ENCODE measurements at regions not wholly inside any gene's neighbourhood (a gene's known extent, or its start where the extent isn't known, plus 50 kb on each side); places are given as distances from the start of the nearest gene placed in this dataset.

DNA sequence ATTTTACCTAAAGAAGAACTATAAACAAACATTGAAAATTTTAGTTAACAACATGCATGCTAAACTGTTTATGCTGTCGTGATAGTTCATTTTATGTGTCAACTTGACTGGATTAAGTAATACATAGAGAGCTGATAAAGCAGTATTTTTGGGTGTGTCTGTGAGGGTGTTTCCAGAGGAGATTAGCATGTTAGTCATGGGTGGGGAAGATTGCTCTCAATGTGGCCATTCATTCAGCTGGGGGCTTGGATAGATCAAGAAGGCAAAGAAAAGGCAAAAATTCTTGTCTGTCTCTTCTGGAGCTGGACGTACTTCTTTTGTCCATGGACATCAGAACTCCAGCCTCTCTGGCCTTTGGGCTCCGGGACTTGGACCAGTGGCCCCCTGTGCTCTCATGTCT lies 172.9 kb upstream of the SEMA3E start (continued):
- TF ChIP-seq, protein P1, sequence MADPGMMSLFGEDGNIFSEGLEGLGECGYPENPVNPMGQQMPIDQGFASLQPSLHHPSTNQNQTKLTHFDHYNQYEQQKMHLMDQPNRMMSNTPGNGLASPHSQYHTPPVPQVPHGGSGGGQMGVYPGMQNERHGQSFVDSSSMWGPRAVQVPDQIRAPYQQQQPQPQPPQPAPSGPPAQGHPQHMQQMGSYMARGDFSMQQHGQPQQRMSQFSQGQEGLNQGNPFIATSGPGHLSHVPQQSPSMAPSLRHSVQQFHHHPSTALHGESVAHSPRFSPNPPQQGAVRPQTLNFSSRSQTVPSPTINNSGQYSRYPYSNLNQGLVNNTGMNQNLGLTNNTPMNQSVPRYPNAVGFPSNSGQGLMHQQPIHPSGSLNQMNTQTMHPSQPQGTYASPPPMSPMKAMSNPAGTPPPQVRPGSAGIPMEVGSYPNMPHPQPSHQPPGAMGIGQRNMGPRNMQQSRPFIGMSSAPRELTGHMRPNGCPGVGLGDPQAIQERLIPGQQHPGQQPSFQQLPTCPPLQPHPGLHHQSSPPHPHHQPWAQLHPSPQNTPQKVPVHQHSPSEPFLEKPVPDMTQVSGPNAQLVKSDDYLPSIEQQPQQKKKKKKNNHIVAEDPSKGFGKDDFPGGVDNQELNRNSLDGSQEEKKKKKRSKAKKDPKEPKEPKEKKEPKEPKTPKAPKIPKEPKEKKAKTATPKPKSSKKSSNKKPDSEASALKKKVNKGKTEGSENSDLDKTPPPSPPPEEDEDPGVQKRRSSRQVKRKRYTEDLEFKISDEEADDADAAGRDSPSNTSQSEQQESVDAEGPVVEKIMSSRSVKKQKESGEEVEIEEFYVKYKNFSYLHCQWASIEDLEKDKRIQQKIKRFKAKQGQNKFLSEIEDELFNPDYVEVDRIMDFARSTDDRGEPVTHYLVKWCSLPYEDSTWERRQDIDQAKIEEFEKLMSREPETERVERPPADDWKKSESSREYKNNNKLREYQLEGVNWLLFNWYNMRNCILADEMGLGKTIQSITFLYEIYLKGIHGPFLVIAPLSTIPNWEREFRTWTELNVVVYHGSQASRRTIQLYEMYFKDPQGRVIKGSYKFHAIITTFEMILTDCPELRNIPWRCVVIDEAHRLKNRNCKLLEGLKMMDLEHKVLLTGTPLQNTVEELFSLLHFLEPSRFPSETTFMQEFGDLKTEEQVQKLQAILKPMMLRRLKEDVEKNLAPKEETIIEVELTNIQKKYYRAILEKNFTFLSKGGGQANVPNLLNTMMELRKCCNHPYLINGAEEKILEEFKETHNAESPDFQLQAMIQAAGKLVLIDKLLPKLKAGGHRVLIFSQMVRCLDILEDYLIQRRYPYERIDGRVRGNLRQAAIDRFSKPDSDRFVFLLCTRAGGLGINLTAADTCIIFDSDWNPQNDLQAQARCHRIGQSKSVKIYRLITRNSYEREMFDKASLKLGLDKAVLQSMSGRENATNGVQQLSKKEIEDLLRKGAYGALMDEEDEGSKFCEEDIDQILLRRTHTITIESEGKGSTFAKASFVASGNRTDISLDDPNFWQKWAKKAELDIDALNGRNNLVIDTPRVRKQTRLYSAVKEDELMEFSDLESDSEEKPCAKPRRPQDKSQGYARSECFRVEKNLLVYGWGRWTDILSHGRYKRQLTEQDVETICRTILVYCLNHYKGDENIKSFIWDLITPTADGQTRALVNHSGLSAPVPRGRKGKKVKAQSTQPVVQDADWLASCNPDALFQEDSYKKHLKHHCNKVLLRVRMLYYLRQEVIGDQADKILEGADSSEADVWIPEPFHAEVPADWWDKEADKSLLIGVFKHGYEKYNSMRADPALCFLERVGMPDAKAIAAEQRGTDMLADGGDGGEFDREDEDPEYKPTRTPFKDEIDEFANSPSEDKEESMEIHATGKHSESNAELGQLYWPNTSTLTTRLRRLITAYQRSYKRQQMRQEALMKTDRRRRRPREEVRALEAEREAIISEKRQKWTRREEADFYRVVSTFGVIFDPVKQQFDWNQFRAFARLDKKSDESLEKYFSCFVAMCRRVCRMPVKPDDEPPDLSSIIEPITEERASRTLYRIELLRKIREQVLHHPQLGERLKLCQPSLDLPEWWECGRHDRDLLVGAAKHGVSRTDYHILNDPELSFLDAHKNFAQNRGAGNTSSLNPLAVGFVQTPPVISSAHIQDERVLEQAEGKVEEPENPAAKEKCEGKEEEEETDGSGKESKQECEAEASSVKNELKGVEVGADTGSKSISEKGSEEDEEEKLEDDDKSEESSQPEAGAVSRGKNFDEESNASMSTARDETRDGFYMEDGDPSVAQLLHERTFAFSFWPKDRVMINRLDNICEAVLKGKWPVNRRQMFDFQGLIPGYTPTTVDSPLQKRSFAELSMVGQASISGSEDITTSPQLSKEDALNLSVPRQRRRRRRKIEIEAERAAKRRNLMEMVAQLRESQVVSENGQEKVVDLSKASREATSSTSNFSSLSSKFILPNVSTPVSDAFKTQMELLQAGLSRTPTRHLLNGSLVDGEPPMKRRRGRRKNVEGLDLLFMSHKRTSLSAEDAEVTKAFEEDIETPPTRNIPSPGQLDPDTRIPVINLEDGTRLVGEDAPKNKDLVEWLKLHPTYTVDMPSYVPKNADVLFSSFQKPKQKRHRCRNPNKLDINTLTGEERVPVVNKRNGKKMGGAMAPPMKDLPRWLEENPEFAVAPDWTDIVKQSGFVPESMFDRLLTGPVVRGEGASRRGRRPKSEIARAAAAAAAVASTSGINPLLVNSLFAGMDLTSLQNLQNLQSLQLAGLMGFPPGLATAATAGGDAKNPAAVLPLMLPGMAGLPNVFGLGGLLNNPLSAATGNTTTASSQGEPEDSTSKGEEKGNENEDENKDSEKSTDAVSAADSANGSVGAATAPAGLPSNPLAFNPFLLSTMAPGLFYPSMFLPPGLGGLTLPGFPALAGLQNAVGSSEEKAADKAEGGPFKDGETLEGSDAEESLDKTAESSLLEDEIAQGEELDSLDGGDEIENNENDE (IDR thresholded peaks at IDR 0.05; ENCODE audit: insufficient replicate concordance, low read length): no peak
- TF ChIP-seq FOSL1 (IDR thresholded peaks at IDR 0.05; ENCODE audit: insufficient read depth, low read depth, low read length) (no peak), RFX5 (IDR thresholded peaks at IDR 0.05; ENCODE audit: borderline replicate concordance, low read depth, low read length) (no peak), SP4 (IDR thresholded peaks at IDR 0.05; ENCODE audit: low read length) (no peak), YY1 (IDR thresholded peaks at IDR 0.05; ENCODE audit: low read depth, low read length) (no peak), TAF1 (IDR thresholded peaks at IDR 0.05; ENCODE audit: low read depth, low read length) (no peak)

All from H1 (cell line).